Peyer's patch (tissue), 4 donors: ENCODE measurements at regions not wholly inside any gene's neighbourhood (a gene's known extent, or its start where the extent isn't known, plus 50 kb on each side); places are given as distances from the start of the nearest gene placed in this dataset.
"Not testable (repeated sequence)": the region's sequence is repeated elsewhere in the genome, so short reads cannot be mapped to it uniquely, and the experiment has no call there.

Source experiments
- DNase-seq, 3 donors: peaks; one replicate each; pipeline ENCODE4 v3.0.0-alpha.2; 2017 to 2019
- H3K27ac ChIP-seq, 4 donors: fragments of 200-600 bp; sonication (generic); one replicate each; pipeline ENCODE4 v1.5.1; 2016 to 2019
- H3K27me3 ChIP-seq, 2 donors: fragments of 200-600 bp; sonication (generic); one replicate each; pipeline ENCODE4 v1.5.1; 2019
- H3K36me3 ChIP-seq, 3 donors: fragments of 200-600 bp; sonication (generic); one replicate each; pipeline ENCODE4 v1.5.1; 2016 to 2019
- H3K4me1 ChIP-seq, 4 donors: fragments of 200-600 bp; sonication (generic); one replicate each; pipeline ENCODE4 v1.5.1; 2016 to 2019
- H3K4me3 ChIP-seq, 4 donors: fragments of 200-600 bp; sonication (generic); 1 replicate in 3 of 4; 2 replicates in 1 of 4; pipeline ENCODE4 v1.5.1; 2016 to 2019; ENCODE audit warnings: mild to moderate bottlenecking in 1 of 4
- H3K9me3 ChIP-seq, 4 donors: fragments of 200-600 bp; sonication (generic); one replicate each; pipeline ENCODE4 v1.5.1; 2016 to 2019; ENCODE audit warnings: mild to moderate bottlenecking in 1 of 4
- POLR2A ChIP-seq, 2 donors: fragments of 450-650 bp; IDR thresholded peaks; one replicate each; pipeline ENCODE4 v1.5.1; 2017; ENCODE audit warnings: antibody characterized with exemption in 2 of 2, mild to moderate bottlenecking in 2 of 2, moderate library complexity in 2 of 2
- TF ChIP-seq, protein P1 (sequence below), 6 experiments: fragments of 450-650 bp in 4 of 6; fragments of 200-600 bp in 2 of 6; sonication (generic) in 1 of 6; IDR thresholded peaks; one replicate each; pipeline ENCODE4 v1.5.1; 2017 to 2019; ENCODE audit warnings: antibody characterized with exemption in 6 of 6, mild to moderate bottlenecking in 3 of 6, moderate library complexity in 1 of 6

DNA sequence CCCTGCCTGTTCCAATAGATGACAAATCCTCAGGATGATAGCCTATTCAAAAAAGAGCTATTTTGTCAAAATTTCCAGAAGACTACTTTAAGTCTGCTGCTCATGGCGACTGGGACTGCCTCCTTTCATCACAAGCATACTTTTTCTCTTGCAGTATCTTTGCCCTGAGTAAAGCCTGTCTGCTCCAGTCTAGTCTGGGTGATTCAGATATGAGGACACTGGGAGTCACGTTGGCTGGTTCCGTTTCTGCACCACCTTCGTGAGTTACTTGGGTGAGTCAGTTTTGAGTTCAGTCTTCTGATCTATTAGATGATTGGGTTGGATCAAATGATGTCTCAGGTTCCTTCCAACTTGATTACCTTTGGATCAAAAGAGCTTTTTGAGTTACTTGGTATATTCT, 301.3 kb upstream of the STXBP6 start:
- Histone ChIP-seq H3K4me3 (no peak overlapping the region), H3K27ac (no peak overlapping the region), H3K36me3 (no peaks in the 10 kb centered on the region), H3K9me3 (no peaks in the 10 kb centered on the region), H3K4me1 (no peaks in the 10 kb centered on the region), H3K27me3 (no peaks in the 10 kb centered on the region)
- TF ChIP-seq, protein P1, sequence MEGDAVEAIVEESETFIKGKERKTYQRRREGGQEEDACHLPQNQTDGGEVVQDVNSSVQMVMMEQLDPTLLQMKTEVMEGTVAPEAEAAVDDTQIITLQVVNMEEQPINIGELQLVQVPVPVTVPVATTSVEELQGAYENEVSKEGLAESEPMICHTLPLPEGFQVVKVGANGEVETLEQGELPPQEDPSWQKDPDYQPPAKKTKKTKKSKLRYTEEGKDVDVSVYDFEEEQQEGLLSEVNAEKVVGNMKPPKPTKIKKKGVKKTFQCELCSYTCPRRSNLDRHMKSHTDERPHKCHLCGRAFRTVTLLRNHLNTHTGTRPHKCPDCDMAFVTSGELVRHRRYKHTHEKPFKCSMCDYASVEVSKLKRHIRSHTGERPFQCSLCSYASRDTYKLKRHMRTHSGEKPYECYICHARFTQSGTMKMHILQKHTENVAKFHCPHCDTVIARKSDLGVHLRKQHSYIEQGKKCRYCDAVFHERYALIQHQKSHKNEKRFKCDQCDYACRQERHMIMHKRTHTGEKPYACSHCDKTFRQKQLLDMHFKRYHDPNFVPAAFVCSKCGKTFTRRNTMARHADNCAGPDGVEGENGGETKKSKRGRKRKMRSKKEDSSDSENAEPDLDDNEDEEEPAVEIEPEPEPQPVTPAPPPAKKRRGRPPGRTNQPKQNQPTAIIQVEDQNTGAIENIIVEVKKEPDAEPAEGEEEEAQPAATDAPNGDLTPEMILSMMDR (IDR thresholded peaks at IDR 0.05): no peak
- no peak for DNase-seq

DNA sequence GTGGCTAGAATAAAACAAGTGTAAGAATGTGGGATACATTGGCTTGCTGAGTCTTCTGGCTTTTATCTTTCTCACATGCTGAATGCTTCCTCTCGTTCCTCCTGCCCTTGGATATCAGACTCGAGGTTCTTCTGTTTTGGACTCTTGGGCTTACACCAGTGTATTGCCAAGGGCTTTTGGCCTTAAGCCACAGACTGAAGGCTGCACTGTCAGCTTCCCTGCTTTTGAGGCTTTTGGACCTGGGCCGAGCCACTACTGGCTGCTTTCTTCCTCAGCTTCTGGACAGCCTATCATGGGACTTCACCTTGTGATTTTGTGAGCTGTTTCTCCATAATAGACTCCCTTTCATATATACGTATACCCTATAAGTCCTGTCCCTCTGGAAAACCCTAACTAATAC, 300.9 kb upstream of the STXBP6 start:
- Histone ChIP-seq H3K4me1 (no peaks in the 10 kb centered on the region), H3K36me3 (no peaks in the 10 kb centered on the region), H3K27ac (no peak overlapping the region), H3K27me3 (no peaks in the 10 kb centered on the region), H3K9me3 (no peaks in the 10 kb centered on the region), H3K4me3 (no peak overlapping the region)
- TF ChIP-seq, protein P1 (IDR thresholded peaks at IDR 0.05): no peak
- no peak for TF ChIP-seq POLR2A (IDR thresholded peaks at IDR 0.05)
- no peak for DNase-seq

DNA sequence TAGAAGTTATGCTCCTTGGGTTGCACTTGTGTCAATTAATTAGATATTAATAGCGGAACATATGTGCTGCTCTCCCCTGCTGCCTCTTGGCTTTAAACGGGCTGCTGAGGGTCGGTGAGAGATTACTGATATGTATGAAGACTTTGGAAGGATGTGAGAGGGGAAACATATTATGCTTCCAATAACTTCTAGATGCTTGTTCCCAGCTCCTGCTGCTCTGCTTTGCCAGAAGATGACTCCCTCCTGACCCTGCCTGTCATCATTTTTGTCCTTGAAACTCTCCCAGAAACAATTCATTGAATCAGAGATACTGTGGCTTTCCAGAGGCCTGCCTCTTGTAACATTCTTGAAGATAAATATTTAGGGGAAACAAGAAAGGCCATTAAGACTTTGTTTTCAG, 300.1 kb upstream of the STXBP6 start:
- Histone ChIP-seq H3K4me3 (no peak overlapping the region), H3K4me1 (no peaks in the 10 kb centered on the region), H3K9me3 (no peaks in the 10 kb centered on the region), H3K36me3 (no peaks in the 10 kb centered on the region), H3K27me3 (no peaks in the 10 kb centered on the region), H3K27ac (no peak overlapping the region)
- TF ChIP-seq POLR2A (IDR thresholded peaks at IDR 0.05): no peak
- TF ChIP-seq, protein P1 (IDR thresholded peaks at IDR 0.05): no peak
- DNase-seq: no peak

DNA sequence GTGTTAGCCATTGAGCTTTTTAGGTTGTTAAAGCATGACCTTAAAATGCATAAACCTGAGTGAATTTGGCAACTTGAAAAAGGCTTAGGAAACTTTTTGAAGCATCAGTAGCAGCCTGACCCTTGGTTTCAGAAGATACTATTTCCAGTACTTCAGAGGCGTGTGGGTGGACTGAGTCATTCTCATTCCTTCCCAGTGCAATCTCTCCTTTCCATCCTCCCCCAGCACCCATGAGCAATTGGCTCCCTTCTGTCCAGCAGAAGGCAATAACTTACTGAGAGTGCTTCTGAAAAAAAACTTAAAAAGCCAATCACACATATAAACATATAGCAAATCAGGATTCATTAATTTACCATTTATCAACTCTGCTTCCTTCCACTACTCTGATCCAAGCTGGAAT, 299.3 kb upstream of the STXBP6 start:
- TF ChIP-seq, protein P1 (IDR thresholded peaks at IDR 0.05): no peak
- TF ChIP-seq POLR2A (IDR thresholded peaks at IDR 0.05): no peak
- Histone ChIP-seq H3K9me3 (no peaks in the 10 kb centered on the region), H3K36me3 (no peaks in the 10 kb centered on the region), H3K4me1 (no peaks in the 10 kb centered on the region), H3K4me3 (no peak overlapping the region), H3K27ac (no peak overlapping the region), H3K27me3 (no peaks in the 10 kb centered on the region)
- DNase-seq: no peak

DNA sequence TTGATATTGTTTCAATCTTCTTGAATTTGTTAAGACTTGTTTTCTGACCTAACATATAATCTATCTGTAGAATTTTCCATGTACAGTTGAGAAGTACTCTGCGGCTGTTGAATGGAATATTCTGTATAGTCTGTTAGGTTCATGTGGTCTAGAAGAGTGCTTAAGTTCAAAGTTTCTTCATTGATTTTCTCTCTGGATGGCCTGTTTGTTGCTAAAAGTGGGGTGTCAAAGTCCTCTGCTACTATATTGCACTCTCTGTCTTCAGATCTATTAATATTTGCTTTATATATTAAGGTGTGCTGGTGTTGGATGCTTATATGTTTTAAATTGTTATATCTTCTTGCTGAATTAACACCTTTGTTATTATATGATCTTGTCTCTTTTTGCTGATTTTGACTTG, 290.9 kb upstream of the STXBP6 start:
- no peaks in the 10 kb centered on the region for H3K4me1 ChIP-seq
- TF ChIP-seq, protein P1 (IDR thresholded peaks at IDR 0.05): no peak
- no peak for TF ChIP-seq POLR2A (IDR thresholded peaks at IDR 0.05)
- no peak overlapping the region for H3K4me3 ChIP-seq
- H3K27ac ChIP-seq: no peak overlapping the region
- no peak for DNase-seq
- no peaks in the 10 kb centered on the region for H3K27me3 ChIP-seq
- H3K36me3 ChIP-seq: no peaks in the 10 kb centered on the region
- peaks cover 0 to 4% (median 0%) of the 10 kb centered on the region in 4 donors for H3K9me3 ChIP-seq

DNA sequence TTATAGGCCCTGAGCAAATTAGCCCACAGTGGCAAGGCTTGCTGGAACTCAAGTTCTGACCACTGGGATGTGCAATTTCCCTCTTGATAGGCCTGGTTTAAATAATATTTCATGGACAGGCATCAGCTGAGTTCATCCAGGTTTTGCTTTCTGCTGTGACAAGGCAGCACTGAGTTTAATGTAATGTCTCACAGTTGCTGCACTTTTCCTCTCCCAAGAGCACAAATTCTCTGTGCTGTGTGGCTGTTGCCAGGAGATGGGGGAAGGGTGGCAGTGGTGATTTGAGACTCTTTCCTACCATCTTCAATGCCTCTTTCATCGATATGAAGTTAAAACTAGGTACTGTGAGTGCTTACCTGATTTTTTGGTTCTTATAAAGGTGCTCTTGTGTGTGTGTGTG, 272.8 kb upstream of the STXBP6 start:
- H3K4me1 ChIP-seq: no peaks in the 10 kb centered on the region
- DNase-seq: no peak
- H3K36me3 ChIP-seq: no peaks in the 10 kb centered on the region
- no peak overlapping the region for H3K4me3 ChIP-seq
- no peaks in the 10 kb centered on the region for H3K9me3 ChIP-seq
- no peaks in the 10 kb centered on the region for H3K27me3 ChIP-seq
- TF ChIP-seq, protein P1 (IDR thresholded peaks at IDR 0.05): no peak
- no peak for TF ChIP-seq POLR2A (IDR thresholded peaks at IDR 0.05)
- no peak overlapping the region for H3K27ac ChIP-seq

DNA sequence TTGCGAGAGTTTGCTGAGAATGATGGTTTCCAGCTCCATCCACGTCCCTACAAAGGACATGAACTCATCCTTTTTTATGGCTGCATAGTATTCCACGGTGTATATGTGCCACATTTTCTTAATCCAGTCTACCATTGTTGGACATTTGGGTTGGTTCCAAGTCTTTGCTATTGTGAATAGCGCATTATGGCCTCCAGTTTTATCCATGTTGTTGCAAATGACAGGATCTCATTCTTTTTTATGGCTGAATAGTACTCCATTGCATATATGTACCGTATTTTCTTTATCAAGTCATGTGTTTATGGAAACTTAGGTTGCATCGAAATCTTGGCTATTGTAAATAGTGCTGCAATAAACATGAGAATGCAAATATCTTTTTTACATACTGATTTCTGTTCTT, 266.1 kb upstream of the STXBP6 start:
- not testable (repeated sequence) for H3K9me3 ChIP-seq, H3K4me1 ChIP-seq, H3K27me3 ChIP-seq, H3K4me3 ChIP-seq, H3K36me3 ChIP-seq, H3K27ac ChIP-seq, DNase-seq
